ENCODE measurements at regions not wholly inside any gene's neighbourhood (a gene's known extent, or its start where the extent isn't known, plus 50 kb on each side); places are given as distances from the start of the nearest gene placed in this dataset.
"Not testable (repeated sequence)": the region's sequence is repeated elsewhere in the genome, so short reads cannot be mapped to it uniquely, and the experiment has no call there.

GRCh38 chr20:43383026-43383795, 74.5 kb upstream of the SRSF6 start:
- Histone ChIP-seq H3K36me3 (ENCODE audit: insufficient read depth, low read length, poor library complexity, severe bottlenecking) (no peaks in the 10 kb centered on the region), H3K4me3 (ENCODE audit: low read depth, low read length, poor library complexity, severe bottlenecking) (no peak overlapping the region), H3K4me1 (ENCODE audit: insufficient read depth, low read length, poor library complexity, severe bottlenecking) (peaks cover 4% of the 10 kb centered on the region), H3K27ac (ENCODE audit: low read depth, low read length, poor library complexity, severe bottlenecking) (no peak overlapping the region), H3K9me3 (ENCODE audit: low read depth, low read length, poor library complexity, severe bottlenecking) (no peaks in the 10 kb centered on the region), H3K27me3 (replicated peaks; ENCODE audit: insufficient read depth, low read depth, low read length, poor library complexity) (no peaks in the 10 kb centered on the region)
- POLR2A ChIA-PET (ENCODE audit: low non-redundant PET) = no interaction called here
- TF ChIP-seq CTCF (conservative IDR thresholded peaks at IDR 0.05; ENCODE audit: low read depth, low read length) (no peak), EZH2 (IDR thresholded peaks at IDR 0.05; ENCODE audit: borderline replicate concordance, low read depth, low read length, poor library complexity, severe bottlenecking) (no peak)
- no TSS peak for BruUV-seq (replicated peaks)
- intact Hi-C loops (cut with micrococcal nuclease; ENCODE audit: unreplicated experiment) = no loop called here
- CTCF ChIA-PET = no interaction called here
- DNase-seq (ENCODE audit: low spot score) = no peak

GRCh38 chr20:43382135-43382534, 75.6 kb upstream of the SRSF6 start:
- H3K27me3 ChIP-seq (replicated peaks; ENCODE audit: insufficient read depth, low read depth, low read length, poor library complexity); CTCF ChIA-PET; intact Hi-C loops (cut with micrococcal nuclease; ENCODE audit: unreplicated experiment); BruUV-seq (replicated peaks); H3K4me3 ChIP-seq (ENCODE audit: low read depth, low read length, poor library complexity, severe bottlenecking); DNase-seq (ENCODE audit: low spot score); POLR2A ChIA-PET (ENCODE audit: low non-redundant PET); H3K36me3 ChIP-seq (ENCODE audit: insufficient read depth, low read length, poor library complexity, severe bottlenecking); H3K4me1 ChIP-seq (ENCODE audit: insufficient read depth, low read length, poor library complexity, severe bottlenecking); H3K9me3 ChIP-seq (ENCODE audit: low read depth, low read length, poor library complexity, severe bottlenecking); H3K27ac ChIP-seq (ENCODE audit: low read depth, low read length, poor library complexity, severe bottlenecking): not testable (repeated sequence)

- H3K27ac ChIP-seq (ENCODE audit: low read depth, low read length, poor library complexity, severe bottlenecking); H3K27me3 ChIP-seq (replicated peaks; ENCODE audit: insufficient read depth, low read depth, low read length, poor library complexity); H3K4me1 ChIP-seq (ENCODE audit: insufficient read depth, low read length, poor library complexity, severe bottlenecking); intact Hi-C loops (cut with micrococcal nuclease; ENCODE audit: unreplicated experiment); H3K9me3 ChIP-seq (ENCODE audit: low read depth, low read length, poor library complexity, severe bottlenecking); H3K36me3 ChIP-seq (ENCODE audit: insufficient read depth, low read length, poor library complexity, severe bottlenecking); H3K4me3 ChIP-seq (ENCODE audit: low read depth, low read length, poor library complexity, severe bottlenecking); CTCF ChIA-PET; POLR2A ChIA-PET (ENCODE audit: low non-redundant PET); BruUV-seq (replicated peaks); DNase-seq (ENCODE audit: low spot score): not testable (repeated sequence)
Measured at GRCh38 chr20:43381533-43381932, 76.2 kb upstream of the SRSF6 start.

- POLR2A ChIA-PET (ENCODE audit: low non-redundant PET) = no interaction called here
- CTCF ChIA-PET = no interaction called here
Measured at GRCh38 chr20:43379239-43379917, 78.3 kb upstream of the SRSF6 start.

More at GRCh38 chr20:43379239-43379917, 78.3 kb upstream of the SRSF6 start:
- TF ChIP-seq CTCF (conservative IDR thresholded peaks at IDR 0.05; ENCODE audit: low read depth, low read length) (no peak), EZH2 (IDR thresholded peaks at IDR 0.05; ENCODE audit: borderline replicate concordance, low read depth, low read length, poor library complexity, severe bottlenecking) (no peak)
- BruUV-seq (replicated peaks) = no TSS peak
- Histone ChIP-seq H3K27ac (ENCODE audit: low read depth, low read length, poor library complexity, severe bottlenecking) (no peak overlapping the region), H3K4me1 (ENCODE audit: insufficient read depth, low read length, poor library complexity, severe bottlenecking) (no peaks in the 10 kb centered on the region), H3K4me3 (ENCODE audit: low read depth, low read length, poor library complexity, severe bottlenecking) (no peak overlapping the region), H3K36me3 (ENCODE audit: insufficient read depth, low read length, poor library complexity, severe bottlenecking) (no peaks in the 10 kb centered on the region), H3K27me3 (replicated peaks; ENCODE audit: insufficient read depth, low read depth, low read length, poor library complexity) (no peaks in the 10 kb centered on the region), H3K9me3 (ENCODE audit: low read depth, low read length, poor library complexity, severe bottlenecking) (no peaks in the 10 kb centered on the region)
- DNase-seq (ENCODE audit: low spot score) = no peak
- intact Hi-C loops (cut with micrococcal nuclease; ENCODE audit: unreplicated experiment) = no loop called here
